Left forelimb (tissue), 1 donor: ENCODE measurements at regions not wholly inside any gene's neighbourhood (a gene's known extent, or its start where the extent isn't known, plus 50 kb on each side); places are given as distances from the start of the nearest gene placed in this dataset.
A peak's percentile ranks its signal among the peaks of the same experiment; 100 is the strongest.

Experiments
- DNase-seq: peaks from one replicate; pipeline ENCODE4 v3.0.0-alpha.2; 2018; ENCODE audit warnings: low spot score

GRCh38 chr1:244265507-244265906 lies 186.2 kb downstream of the ADSS2 start:
- no peak for DNase-seq

GRCh38 chr1:244269169-244269568 lies 182.5 kb downstream of the ADSS2 start:
- DNase-seq: no peak

GRCh38 chr1:244271004-244271403 lies 180.7 kb downstream of the ADSS2 start:
- no peak for DNase-seq

- no peak for DNase-seq
Observed at GRCh38 chr1:244271691-244272308, 179.9 kb downstream of the ADSS2 start.

- DNase-seq: peak; percentile 81
Observed at GRCh38 chr1:244272471-244273261, 179.0 kb downstream of the ADSS2 start.

GRCh38 chr1:244273262-244273844 lies 178.4 kb downstream of the ADSS2 start:
- no peak for DNase-seq

- peak; percentile 74 for DNase-seq
Observed at GRCh38 chr1:244273845-244274619, 177.7 kb downstream of the ADSS2 start.

- DNase-seq: no peak
Observed at GRCh38 chr1:244276646-244277045, 175.1 kb downstream of the ADSS2 start.

GRCh38 chr1:244280201-244280600 lies 171.5 kb downstream of the ADSS2 start:
- DNase-seq: no peak

GRCh38 chr1:244280859-244281258 lies 170.8 kb downstream of the ADSS2 start:
- no peak for DNase-seq

GRCh38 chr1:244283772-244284171 lies 167.9 kb downstream of the ADSS2 start:
- no peak for DNase-seq

GRCh38 chr1:244284641-244285156 lies 167.0 kb downstream of the ADSS2 start:
- DNase-seq: no peak

- DNase-seq: no peak
Observed at GRCh38 chr1:244286341-244286740, 165.4 kb downstream of the ADSS2 start.

GRCh38 chr1:244287726-244288125 lies 164.0 kb downstream of the ADSS2 start:
- no peak for DNase-seq

- no peak for DNase-seq
Observed at GRCh38 chr1:244288663-244289062, 163.0 kb downstream of the ADSS2 start.

GRCh38 chr1:244289991-244290785 lies 161.5 kb downstream of the ADSS2 start:
- DNase-seq: no peak

GRCh38 chr1:244291236-244292201 lies 160.2 kb downstream of the ADSS2 start:
- no peak for DNase-seq

- DNase-seq: no peak
Observed at GRCh38 chr1:244294599-244295224, 157.0 kb downstream of the ADSS2 start.

GRCh38 chr1:244296003-244296402 lies 155.7 kb downstream of the ADSS2 start:
- DNase-seq: no peak

- no peak for DNase-seq
Observed at GRCh38 chr1:244296447-244296846, 155.3 kb downstream of the ADSS2 start.
